ENCODE measurements at regions not wholly inside any gene's neighbourhood (a gene's known extent, or its start where the extent isn't known, plus 50 kb on each side); places are given as distances from the start of the nearest gene placed in this dataset.

- no peaks in the 10 kb centered on the region for H3K4me1 Mint-ChIP-seq (ENCODE audit: unreplicated experiment)
- no peaks in the 10 kb centered on the region for H3K36me3 Mint-ChIP-seq
- TF ChIP-seq CTCF (conservative IDR thresholded peaks at IDR 0.05) = no peak
- H3K27me3 Mint-ChIP-seq = peaks cover 22% of the 10 kb centered on the region
- no peak overlapping the region for H3K27ac Mint-ChIP-seq
- DNase-seq (ENCODE audit: extremely low spot score, unreplicated experiment) = peak; percentile 50
- no peak overlapping the region for H3K4me3 Mint-ChIP-seq
- peaks cover 24% of the 10 kb centered on the region for H3K9me3 Mint-ChIP-seq
Observed at GRCh38 chr3:13715167-13715954, 164.5 kb downstream of the WNT7A start.

- Mint-ChIP-seq H3K4me1 (ENCODE audit: unreplicated experiment) (no peaks in the 10 kb centered on the region), H3K36me3 (no peaks in the 10 kb centered on the region), H3K27me3 (peaks cover 31% of the 10 kb centered on the region), H3K9me3 (peaks cover 34% of the 10 kb centered on the region), H3K4me3 (no peak overlapping the region), H3K27ac (no peak overlapping the region)
- DNase-seq (ENCODE audit: extremely low spot score, unreplicated experiment) = peak; percentile 15
- TF ChIP-seq CTCF (conservative IDR thresholded peaks at IDR 0.05) = no peak
Observed at GRCh38 chr3:13714251-13714916, 165.5 kb downstream of the FBLN2 start.

GRCh38 chr3:13713396-13713795, 164.5 kb downstream of the FBLN2 start:
- DNase-seq (ENCODE audit: extremely low spot score, unreplicated experiment) = peak; percentile 31
- Mint-ChIP-seq H3K27me3 (peaks cover 40% of the 10 kb centered on the region), H3K4me3 (no peak overlapping the region), H3K36me3 (no peaks in the 10 kb centered on the region), H3K27ac (no peak overlapping the region), H3K4me1 (ENCODE audit: unreplicated experiment) (no peaks in the 10 kb centered on the region), H3K9me3 (peaks cover 40% of the 10 kb centered on the region)
- no peak for TF ChIP-seq CTCF (conservative IDR thresholded peaks at IDR 0.05)

- no peak overlapping the region for H3K4me3 Mint-ChIP-seq
- no peak for TF ChIP-seq CTCF (conservative IDR thresholded peaks at IDR 0.05)
- DNase-seq (ENCODE audit: extremely low spot score, unreplicated experiment) = peak; percentile 29
- no peaks in the 10 kb centered on the region for H3K36me3 Mint-ChIP-seq
- H3K4me1 Mint-ChIP-seq (ENCODE audit: unreplicated experiment) = no peaks in the 10 kb centered on the region
- peaks cover 40% of the 10 kb centered on the region for H3K9me3 Mint-ChIP-seq
- H3K27ac Mint-ChIP-seq = no peak overlapping the region
- H3K27me3 Mint-ChIP-seq = peaks cover 45% of the 10 kb centered on the region
Observed at GRCh38 chr3:13712682-13713180, 163.8 kb downstream of the FBLN2 start.

- Mint-ChIP-seq H3K36me3 (no peaks in the 10 kb centered on the region), H3K9me3 (peaks cover 44% of the 10 kb centered on the region), H3K27me3 (peaks cover 51% of the 10 kb centered on the region), H3K4me3 (no peak overlapping the region), H3K4me1 (ENCODE audit: unreplicated experiment) (no peaks in the 10 kb centered on the region), H3K27ac (no peak overlapping the region)
- DNase-seq (ENCODE audit: extremely low spot score, unreplicated experiment) = peak; percentile 50
- no peak for TF ChIP-seq CTCF (conservative IDR thresholded peaks at IDR 0.05)
Observed at GRCh38 chr3:13711911-13712650, 163.2 kb downstream of the FBLN2 start.

Measured in type B pancreatic cell (in vitro differentiated cells).